Posterior cingulate gyrus (tissue), 11 donors: ENCODE measurements at regions not wholly inside any gene's neighbourhood (a gene's known extent, or its start where the extent isn't known, plus 50 kb on each side); places are given as distances from the start of the nearest gene placed in this dataset.
"Not testable (repeated sequence)": the region's sequence is repeated elsewhere in the genome, so short reads cannot be mapped to it uniquely, and the experiment has no call there.

Source experiments
- DNase-seq, 10 donors: peaks; one replicate each; pipeline versions ENCODE4 v3.0.0 to v3.0.0-alpha.2; 2020 to 2021; ENCODE audit warnings: mixed read lengths in 3 of 10
- intact Hi-C: fragments of 100-400 bp; cut with DNase I; formaldehyde crosslinking; loops from one replicate; pipeline ENCODE4 v1.15.1; 2023

- intact Hi-C loops, result no loop called here
- no peak for DNase-seq
Observed at GRCh38 chr2:103166456-103167324, 404.9 kb downstream of the TMEM182 start.

DNA sequence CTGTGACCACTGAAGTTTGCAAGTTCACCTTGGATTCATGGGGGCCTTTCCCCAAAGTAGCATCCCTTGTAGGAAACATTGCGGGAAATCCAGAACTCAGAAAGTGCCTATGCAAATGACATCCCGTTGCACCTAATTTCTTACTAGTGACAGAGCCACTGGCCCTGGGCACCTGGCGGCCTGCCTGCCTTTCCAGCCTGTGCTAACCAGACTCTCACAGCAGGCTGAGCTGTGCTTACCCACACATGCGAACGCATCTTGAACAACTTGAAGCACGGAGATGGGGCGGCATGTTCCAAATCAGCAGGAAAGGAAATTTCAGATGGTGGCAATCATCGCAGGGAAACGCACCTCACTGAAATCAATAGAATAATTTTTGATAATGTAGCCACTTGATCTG, 405.8 kb downstream of the TMEM182 start:
- intact Hi-C loops, result no loop called here
- DNase-seq, result peak in 1 of 10 donors; percentile 72

DNA sequence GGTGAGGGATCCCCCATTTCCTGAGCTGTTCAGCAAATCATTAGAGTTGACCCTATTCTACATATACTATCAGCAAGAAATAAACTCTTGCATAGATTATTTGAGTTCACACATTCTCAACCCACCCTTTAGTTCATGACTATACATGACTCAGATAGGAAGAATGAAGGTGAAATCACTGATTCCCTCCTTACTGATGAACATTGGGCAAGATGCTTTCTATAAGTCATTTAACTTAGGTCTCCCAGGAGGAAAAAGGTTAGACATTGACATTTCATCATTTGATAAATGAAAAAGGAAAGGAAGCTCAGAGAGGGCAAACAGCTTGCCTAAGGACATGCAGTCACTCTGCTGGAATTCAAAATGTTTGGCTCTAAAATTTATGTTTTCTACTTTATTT, 408.0 kb downstream of the TMEM182 start:
- DNase-seq, result no peak
- intact Hi-C loops, result no loop called here

GRCh38 chr2:103172821-103173220, 411.0 kb downstream of the TMEM182 start:
- no peak for DNase-seq
- intact Hi-C loops, result no loop called here

DNA sequence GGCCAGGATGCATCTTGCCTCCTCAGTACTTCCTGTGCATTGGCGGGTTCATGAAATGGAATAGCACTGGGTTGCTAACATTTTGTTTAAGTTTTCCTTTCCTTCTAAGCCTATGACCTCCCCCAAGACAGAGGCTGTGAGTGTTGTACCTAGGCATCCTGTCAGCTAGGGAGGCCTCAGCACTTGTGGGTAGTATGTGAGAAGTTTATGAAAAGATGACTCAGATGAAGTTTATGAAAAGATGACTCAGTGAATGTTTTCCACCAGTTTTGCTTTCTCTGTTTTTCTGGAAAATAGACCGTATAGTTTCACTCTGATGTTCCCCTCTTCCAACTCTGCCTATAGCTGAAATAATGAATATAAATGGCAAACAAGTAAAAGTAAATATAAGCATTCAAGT, 412.9 kb downstream of the TMEM182 start:
- intact Hi-C loops, result no loop called here
- no peak for DNase-seq

GRCh38 chr2:103176294-103176915, 414.6 kb downstream of the TMEM182 start:
- peak in 1 of 10 donors; percentile 85 for DNase-seq
- intact Hi-C loops, result no loop called here

- DNase-seq, result peak in 6 of 10 donors; percentile 31 to 81 (median 58)
- intact Hi-C loops, result no loop called here
Observed at GRCh38 chr2:103179798-103180197, 418.0 kb downstream of the TMEM182 start.

DNA sequence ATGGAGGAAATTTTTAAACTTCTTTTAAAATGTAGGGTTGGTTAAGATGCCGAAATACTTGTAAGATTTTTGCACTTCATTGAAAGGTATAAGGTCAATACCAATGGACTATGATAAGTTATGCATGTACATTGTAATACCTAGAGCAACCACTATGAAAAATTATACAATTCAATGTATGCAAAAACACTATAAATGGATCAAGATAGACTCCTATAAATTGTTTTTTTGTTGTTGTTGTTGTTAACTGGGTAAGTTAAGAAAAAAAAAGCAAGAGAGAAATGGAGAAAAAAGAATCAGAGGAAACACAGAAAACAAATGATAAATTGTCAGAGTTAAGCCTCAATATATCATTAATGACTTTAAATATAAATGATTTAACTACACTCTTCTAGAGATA, 421.2 kb downstream of the TMEM182 start:
- no peak for DNase-seq
- intact Hi-C loops, result no loop called here

DNA sequence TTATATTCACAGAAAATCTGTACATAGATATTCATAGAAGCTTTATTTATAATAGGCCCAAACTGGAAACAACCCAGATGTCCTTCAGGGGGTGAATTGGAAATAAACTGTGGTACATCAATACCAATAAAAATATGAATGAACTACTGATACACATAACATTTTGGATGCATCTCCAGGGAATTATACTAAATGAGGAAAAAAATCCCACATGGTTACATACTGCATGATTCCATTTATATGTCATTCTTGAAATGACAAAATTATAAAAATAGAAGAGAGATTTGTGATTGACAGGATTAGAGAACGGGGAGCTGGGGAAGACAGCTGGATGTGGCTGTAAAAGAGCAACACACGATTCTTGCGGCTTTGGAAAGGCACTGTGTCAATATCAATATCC, 435.0 kb downstream of the TMEM182 start:
- no peak for DNase-seq
- intact Hi-C loops, result no loop called here

DNA sequence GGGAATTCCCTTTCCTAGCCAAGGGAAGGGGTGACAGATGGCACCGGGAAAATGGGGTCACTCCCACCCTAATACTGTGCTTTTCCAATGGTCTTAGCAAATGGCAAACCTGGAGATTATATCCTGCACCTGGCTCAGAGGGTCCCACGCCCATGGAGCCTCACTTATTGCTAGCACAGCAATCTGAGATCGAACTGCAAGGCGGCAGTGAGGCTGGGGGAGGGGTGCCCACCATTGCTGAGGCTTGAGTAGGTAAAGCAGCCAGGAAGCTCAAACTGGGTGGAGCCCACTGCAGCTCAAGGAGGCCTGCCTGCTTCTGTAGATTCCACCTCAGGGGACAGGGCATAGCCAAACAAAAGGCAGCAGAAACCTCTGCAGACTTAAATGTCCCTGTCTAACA, 438.9 kb downstream of the TMEM182 start:
- DNase-seq, result peak in 2 of 10 donors; percentile 65 to 66
- intact Hi-C loops, result not testable (repeated sequence)

GRCh38 chr2:103208916-103209315, 447.1 kb downstream of the TMEM182 start:
- no peak for DNase-seq
- intact Hi-C loops, result no loop called here

- intact Hi-C loops, result no loop called here
Observed at GRCh38 chr2:103213028-103213542, 451.3 kb downstream of the TMEM182 start.

GRCh38 chr2:103218516-103218915, 456.7 kb downstream of the TMEM182 start:
- no peak for DNase-seq
- intact Hi-C loops, result no loop called here

More at GRCh38 chr2:103213028-103213542, 451.3 kb downstream of the TMEM182 start:
- DNase-seq, result no peak

GRCh38 chr2:103219398-103219797, 457.6 kb downstream of the TMEM182 start:
- intact Hi-C loops, result no loop called here
- no peak for DNase-seq

- intact Hi-C loops, result no loop called here
- DNase-seq, result no peak
Observed at GRCh38 chr2:103222969-103223368, 461.1 kb downstream of the TMEM182 start.

GRCh38 chr2:103230796-103231195, 469.0 kb downstream of the TMEM182 start:
- no peak for DNase-seq

GRCh38 chr2:103232865-103233264, 471.0 kb downstream of the TMEM182 start:
- intact Hi-C loops, result no loop called here
- DNase-seq, result no peak

More at GRCh38 chr2:103230796-103231195, 469.0 kb downstream of the TMEM182 start:
- intact Hi-C loops, result no loop called here

DNA sequence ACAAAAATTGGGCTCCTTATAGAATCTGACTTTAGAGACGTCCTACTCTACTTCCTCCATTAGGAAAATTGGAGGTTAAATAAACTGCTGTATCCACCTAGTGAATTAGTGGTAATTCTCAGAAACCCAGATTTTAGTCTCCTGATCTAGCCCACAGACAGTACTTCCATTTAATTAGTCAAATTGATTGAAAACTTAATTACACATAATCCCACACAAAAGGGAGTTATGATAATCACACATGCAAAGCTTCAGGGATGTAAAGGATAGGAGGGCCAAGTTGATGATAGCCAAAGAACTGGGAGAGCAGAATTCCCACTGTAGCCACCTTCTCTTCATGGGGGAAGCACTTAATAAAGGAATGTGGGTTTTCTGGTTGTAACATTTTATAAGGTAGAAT, 471.9 kb downstream of the TMEM182 start:
- no peak for DNase-seq
- intact Hi-C loops, result no loop called here

DNA sequence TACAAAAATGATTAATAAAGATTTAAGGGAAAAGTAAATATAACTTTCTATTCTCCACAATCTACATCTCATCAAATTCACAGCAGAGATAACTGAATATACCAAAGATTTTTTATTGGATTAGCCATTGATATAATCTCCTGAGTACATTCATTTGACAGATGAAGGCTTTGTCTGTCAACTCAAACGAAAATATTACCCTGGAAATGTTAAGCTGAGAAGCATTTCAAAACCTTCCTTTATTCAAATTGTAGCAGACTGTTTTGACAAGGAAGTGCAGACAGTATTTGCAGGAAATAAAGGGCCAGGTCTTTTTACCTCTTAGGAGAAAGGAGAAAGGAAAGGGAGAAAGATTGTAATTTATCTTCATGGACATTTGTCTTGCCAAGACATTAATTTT, 473.5 kb downstream of the TMEM182 start:
- DNase-seq, result no peak
- intact Hi-C loops, result no loop called here

- DNase-seq, result no peak
- intact Hi-C loops, result no loop called here
Observed at GRCh38 chr2:103249462-103249861, 487.6 kb downstream of the TMEM182 start.

DNA sequence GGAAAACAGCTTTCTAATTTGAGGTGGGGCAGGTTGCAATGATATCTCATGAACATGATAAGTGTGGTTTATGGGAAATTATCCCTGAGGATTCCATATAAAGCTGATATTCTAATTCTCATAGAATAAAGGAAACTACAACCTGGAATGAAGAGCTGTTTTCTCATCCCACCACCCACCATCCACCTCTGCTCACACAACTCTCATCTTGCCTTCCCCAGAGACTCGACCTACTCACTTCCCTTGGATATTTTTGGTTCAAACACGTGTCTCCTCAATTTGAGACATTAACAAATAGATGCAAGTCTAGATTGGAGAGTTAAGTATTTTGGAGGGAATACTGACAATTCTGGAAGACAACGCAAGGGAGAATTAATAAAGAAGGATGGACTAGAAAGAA, 490.9 kb downstream of the TMEM182 start:
- DNase-seq, result no peak
- intact Hi-C loops, result no loop called here

DNA sequence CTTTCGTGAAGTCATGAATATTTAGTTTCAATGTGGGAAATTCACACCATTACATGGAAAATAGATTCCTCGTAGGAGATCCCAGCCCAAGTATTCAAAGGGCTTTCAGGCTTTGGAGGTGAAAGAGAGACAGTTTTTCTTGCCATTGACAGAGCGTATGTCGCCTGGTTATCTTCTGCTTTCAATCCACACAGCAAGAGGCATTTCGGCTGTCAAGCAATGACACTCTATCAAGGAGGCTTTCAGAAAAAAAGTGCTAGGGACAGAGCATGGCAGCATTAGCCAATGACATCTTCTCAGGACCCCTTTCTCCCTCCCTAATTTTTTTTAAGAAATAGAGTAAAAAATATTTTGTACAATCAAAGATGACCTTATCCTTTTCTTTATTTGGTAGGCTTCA, 492.8 kb downstream of the TMEM182 start:
- no peak for DNase-seq
- intact Hi-C loops, result no loop called here
